Effector memory CD8-positive, alpha-beta T cell (primary cell): ENCODE measurements at regions not wholly inside any gene's neighbourhood (a gene's known extent, or its start where the extent isn't known, plus 50 kb on each side); places are given as distances from the start of the nearest gene placed in this dataset.

ENCODE experiments used
- ATAC-seq: fragments of 150-1000 bp; cut with Tn5 transposase; replicated peaks from 2 replicates; pipeline ENCODE4 v1.10.0; 2021; ENCODE audit warnings: mild to moderate bottlenecking, moderate library complexity
- DNase-seq, 3 experiments: peaks; one replicate each; pipeline ENCODE4 v3.0.0; 2021
- H3K27ac Mint-ChIP-seq, 2 donors: one replicate each; pipeline ENCODE4 v1.8.0; 2022; ENCODE audit warnings: mild to moderate bottlenecking in 2 of 2, mixed read lengths in 2 of 2, moderate library complexity in 2 of 2
- H3K27me3 Mint-ChIP-seq, 2 donors: one replicate each; pipeline ENCODE4 v1.8.0; 2022; ENCODE audit warnings: mixed read lengths in 2 of 2
- H3K36me3 Mint-ChIP-seq: one replicate; pipeline ENCODE4 v1.8.0; 2022; ENCODE audit warnings: mild to moderate bottlenecking, moderate library complexity, mixed read lengths; ENCODE audit not compliant: insufficient read depth
- H3K4me1 Mint-ChIP-seq, 2 donors: one replicate each; pipeline ENCODE4 v1.8.0; 2022; ENCODE audit warnings: low read depth in 2 of 2, mixed read lengths in 2 of 2
- H3K4me3 Mint-ChIP-seq, 2 donors: one replicate each; pipeline ENCODE4 v1.8.0; 2022; ENCODE audit warnings: mild to moderate bottlenecking in 2 of 2, mixed read lengths in 2 of 2, moderate library complexity in 2 of 2
- H3K9me3 Mint-ChIP-seq, 2 donors: one replicate each; pipeline ENCODE4 v1.8.0; 2022; ENCODE audit warnings: mixed read lengths in 2 of 2

DNA sequence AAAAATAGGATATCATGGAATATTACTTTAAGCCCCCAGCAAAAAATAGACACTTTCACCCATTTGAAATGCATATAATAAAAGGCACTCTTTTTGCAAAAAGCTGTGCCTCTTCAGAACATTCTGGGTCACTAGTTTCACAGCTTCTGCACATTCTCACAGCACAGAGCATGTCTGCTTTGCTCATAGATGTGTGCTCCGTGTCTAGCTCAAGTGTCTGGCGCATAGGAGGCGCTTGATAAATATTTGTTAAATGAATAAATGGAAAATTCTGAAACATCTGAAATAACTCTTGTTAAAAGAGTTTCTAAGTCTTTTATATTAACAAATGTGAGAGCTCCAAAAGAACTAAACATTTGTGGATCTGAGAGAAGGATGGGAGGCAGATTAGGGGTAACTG, 275.2 kb downstream of the PTTG2 start:
- Mint-ChIP-seq H3K36me3 (peaks cover 5% of the 10 kb centered on the region), H3K4me1 (no peaks in the 10 kb centered on the region), H3K27ac (no peak overlapping the region), H3K4me3 (no peak overlapping the region), H3K9me3 (no peaks in the 10 kb centered on the region), H3K27me3 (no peaks in the 10 kb centered on the region)
- DNase-seq (no peak), ATAC-seq (no peak)

DNA sequence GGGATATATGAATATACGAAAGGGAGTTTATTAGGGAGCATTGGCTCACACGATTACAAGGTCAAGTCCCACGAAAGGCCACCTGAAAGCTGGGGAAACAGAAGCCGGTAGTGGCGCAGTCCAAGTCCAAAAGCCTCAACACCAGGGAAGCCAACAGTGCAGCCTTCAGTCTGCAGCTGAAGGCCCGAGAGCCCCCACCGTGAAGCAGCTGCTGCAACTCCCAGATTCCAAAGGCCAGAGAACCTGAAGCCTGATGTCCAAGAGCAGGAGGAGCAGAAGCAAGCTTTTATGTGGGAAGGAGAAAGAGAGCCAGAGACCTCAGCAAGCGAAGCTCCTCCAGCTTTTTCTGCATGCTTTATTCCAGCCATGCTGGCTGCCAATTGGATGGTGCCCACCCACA, 275.8 kb downstream of the PTTG2 start:
- H3K4me3 Mint-ChIP-seq: no peak overlapping the region
- H3K4me1 Mint-ChIP-seq: no peaks in the 10 kb centered on the region
- H3K27ac Mint-ChIP-seq: no peak overlapping the region
- H3K9me3 Mint-ChIP-seq: no peaks in the 10 kb centered on the region
- no peaks in the 10 kb centered on the region for H3K27me3 Mint-ChIP-seq
- DNase-seq: no peak
- H3K36me3 Mint-ChIP-seq: peaks cover 5% of the 10 kb centered on the region
- ATAC-seq: no peak

DNA sequence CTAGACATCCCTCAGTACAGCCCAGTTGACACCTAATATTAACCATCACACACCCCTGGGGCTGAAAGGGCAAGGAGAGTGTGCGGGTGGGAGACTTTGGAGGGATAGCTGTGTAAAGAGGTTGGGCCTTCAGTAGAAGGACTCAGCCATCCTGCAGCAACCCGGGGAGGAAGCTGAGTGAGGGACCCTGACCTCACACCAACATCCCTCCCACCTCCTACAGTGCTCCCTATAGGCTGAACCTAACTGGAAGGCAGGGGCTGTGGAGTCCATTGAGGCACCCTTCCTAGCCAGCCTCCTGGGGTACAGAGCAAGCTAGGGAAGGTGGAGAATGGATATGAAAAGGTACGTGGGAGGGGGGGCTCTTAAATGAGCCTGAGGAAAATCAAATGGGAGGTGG, 276.3 kb downstream of the PTTG2 start:
- H3K27ac Mint-ChIP-seq: no peak overlapping the region
- DNase-seq (no peak), ATAC-seq (no peak)
- H3K4me3 Mint-ChIP-seq: no peak overlapping the region
- H3K4me1 Mint-ChIP-seq: no peaks in the 10 kb centered on the region
- no peaks in the 10 kb centered on the region for H3K9me3 Mint-ChIP-seq
- peaks cover 5% of the 10 kb centered on the region for H3K36me3 Mint-ChIP-seq
- no peaks in the 10 kb centered on the region for H3K27me3 Mint-ChIP-seq

- Mint-ChIP-seq H3K9me3 (no peaks in the 10 kb centered on the region), H3K27me3 (no peaks in the 10 kb centered on the region), H3K4me3 (no peak overlapping the region), H3K4me1 (no peaks in the 10 kb centered on the region), H3K36me3 (peaks cover 5% of the 10 kb centered on the region), H3K27ac (no peak overlapping the region)
- no peak for ATAC-seq
- DNase-seq: no peak
Observed at GRCh38 chr4:38237139-38237538, 276.9 kb downstream of the PTTG2 start.

DNA sequence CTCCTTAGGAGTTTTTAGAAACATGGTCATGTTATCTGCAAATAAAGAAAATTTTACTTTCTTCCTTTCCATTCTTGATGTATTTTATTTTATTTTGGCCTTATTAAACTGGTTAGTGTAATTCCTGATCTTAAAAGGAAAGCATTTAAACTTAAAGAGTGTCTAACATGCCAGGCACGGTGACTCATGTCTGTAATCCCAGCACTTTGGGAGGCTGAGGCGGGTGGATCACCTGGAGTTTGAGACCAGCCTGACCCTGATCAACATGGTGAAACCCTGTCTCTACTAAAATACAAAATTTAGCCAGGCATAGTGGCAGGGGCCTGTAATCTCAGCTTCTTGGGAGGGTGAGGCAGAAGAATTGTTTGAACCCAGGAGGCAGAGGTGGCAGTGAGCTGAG, 281.3 kb downstream of the PTTG2 start:
- no peak overlapping the region for H3K4me3 Mint-ChIP-seq
- DNase-seq: no peak
- peaks cover 0 to 4% of the 10 kb centered on the region in 2 donors for H3K4me1 Mint-ChIP-seq
- no peak overlapping the region for H3K27ac Mint-ChIP-seq
- H3K36me3 Mint-ChIP-seq: peaks cover 5% of the 10 kb centered on the region
- no peaks in the 10 kb centered on the region for H3K27me3 Mint-ChIP-seq
- H3K9me3 Mint-ChIP-seq: no peaks in the 10 kb centered on the region
- no peak for ATAC-seq

DNA sequence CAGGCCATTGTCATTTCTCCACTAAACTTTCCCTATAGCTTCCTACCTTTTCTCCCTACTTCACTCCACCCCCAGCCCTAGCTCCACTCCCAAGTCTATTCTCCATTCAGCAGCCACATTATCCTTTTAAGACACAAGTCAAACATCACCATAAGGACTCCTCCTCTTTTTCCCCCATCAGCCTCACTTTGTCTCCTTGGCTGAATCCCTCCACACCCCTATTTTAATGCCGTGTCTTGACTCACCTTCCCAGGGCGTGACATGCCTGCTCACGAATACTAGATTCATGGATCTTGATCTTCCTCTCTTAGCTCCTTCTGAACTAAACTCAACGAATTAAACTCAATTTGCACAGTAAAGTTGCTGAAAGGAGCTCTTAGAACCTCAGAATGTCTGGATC, 281.9 kb downstream of the PTTG2 start:
- Mint-ChIP-seq H3K4me3 (no peak overlapping the region), H3K27me3 (no peaks in the 10 kb centered on the region), H3K27ac (no peak overlapping the region), H3K4me1 (peaks cover 0 to 4% of the 10 kb centered on the region in 2 donors), H3K36me3 (peaks cover 2% of the 10 kb centered on the region), H3K9me3 (no peaks in the 10 kb centered on the region)
- ATAC-seq (no peak), DNase-seq (no peak)

DNA sequence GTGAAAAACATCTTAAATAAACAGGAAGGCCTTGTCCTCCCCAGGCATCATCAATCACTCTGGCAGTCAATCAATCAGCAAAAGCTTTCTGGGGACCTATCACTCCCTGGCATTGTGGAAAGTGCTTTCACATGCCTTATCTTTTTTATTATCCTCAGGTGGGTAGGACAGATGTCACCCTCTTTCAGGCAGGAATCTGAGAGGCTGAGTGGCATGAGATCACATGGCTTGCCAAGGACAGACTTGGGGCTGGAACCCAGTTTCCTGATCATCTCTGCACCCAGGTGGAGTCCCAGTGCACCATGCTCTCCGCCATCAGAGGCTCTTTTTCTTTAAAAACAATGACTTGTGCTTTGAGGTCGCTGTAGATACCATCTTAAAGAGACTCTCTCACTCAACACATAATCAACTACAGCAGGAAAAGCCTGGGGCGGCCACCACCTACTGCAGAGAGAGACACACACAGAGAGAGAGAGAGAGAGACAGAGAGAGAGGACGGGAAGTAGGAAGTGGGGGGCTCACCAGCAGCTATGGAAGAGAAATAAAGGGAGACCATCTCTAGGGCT, 282.7 kb downstream of the PTTG2 start:
- Mint-ChIP-seq H3K4me3 (no peak overlapping the region), H3K27ac (no peak overlapping the region), H3K4me1 (peaks cover 0 to 4% of the 10 kb centered on the region in 2 donors), H3K9me3 (no peaks in the 10 kb centered on the region), H3K27me3 (no peaks in the 10 kb centered on the region), H3K36me3 (peaks cover 2% of the 10 kb centered on the region)
- no peak for DNase-seq
- ATAC-seq: no peak

DNA sequence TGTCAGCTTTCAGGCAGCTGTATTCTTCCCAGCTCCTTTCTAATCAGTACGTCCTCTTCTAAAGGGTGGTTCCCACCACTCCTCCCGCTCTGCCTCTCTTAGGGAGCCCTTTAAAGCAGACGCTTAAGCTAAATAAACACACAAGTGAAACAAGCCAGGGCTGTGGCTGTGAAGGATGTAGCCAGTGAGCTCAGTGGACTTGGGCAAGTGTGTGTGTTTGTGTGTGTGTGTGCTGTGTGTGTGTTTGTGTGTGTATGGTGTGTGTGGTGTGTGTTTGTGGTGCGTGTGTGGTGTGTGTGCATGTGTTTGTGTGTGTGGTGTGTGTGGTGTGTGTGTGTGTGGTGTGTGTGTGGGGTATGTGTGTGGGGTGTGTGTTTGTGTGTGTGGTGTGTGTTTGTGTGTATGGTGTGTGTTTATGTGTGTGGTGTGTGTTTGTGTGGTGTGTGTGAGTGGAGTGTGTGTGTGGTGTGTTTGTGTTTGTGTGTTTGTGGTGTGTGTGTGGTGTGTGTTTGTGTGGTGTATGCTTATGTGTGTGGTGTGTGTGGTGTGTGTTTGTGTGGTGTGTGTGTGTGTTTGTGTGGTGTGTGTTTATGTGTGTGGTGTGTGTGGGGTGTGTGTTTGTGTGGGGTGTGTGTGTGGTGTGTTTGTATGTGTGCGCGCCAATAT, 283.3 kb downstream of the PTTG2 start:
- H3K27me3 Mint-ChIP-seq: no peaks in the 10 kb centered on the region
- peaks cover 2% of the 10 kb centered on the region for H3K36me3 Mint-ChIP-seq
- no peak overlapping the region for H3K4me3 Mint-ChIP-seq
- DNase-seq (no peak), ATAC-seq (no peak)
- peaks cover 0 to 4% of the 10 kb centered on the region in 2 donors for H3K4me1 Mint-ChIP-seq
- no peaks in the 10 kb centered on the region for H3K9me3 Mint-ChIP-seq
- H3K27ac Mint-ChIP-seq: peak overlapping the region in 1 of 2 donors; percentile 2

DNA sequence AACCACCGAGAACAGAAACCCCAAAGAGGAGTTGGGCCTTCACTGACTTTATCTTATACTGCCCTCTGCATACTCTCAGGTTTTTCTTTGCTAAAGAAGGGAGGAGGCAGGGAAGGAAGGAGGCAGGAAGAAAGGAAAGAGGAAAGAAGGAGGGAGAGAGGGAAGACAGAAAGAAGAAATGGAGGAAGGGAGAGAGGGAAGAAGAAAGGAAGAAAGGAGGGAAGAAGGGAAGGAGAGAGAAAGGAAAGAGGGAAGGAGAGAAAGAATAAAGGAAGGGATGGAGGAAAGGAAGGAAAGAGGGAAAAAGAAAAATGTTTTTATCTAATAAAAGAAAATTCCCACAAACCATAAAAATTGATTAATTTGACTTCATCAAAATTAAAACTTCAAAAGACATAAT, 294.6 kb downstream of the PTTG2 start:
- ATAC-seq: no peak
- Mint-ChIP-seq H3K4me3 (no peak overlapping the region), H3K36me3 (no peaks in the 10 kb centered on the region), H3K9me3 (peaks cover 0 to 8% of the 10 kb centered on the region in 2 donors), H3K27ac (no peak overlapping the region), H3K4me1 (peaks cover 0 to 4% of the 10 kb centered on the region in 2 donors), H3K27me3 (peaks cover 5 to 18% of the 10 kb centered on the region in 2 donors)
- no peak for DNase-seq

GRCh38 chr4:38255572-38255971, 295.4 kb downstream of the PTTG2 start:
- peaks cover 4% of the 10 kb centered on the region in 2 donors for H3K4me1 Mint-ChIP-seq
- DNase-seq (no peak), ATAC-seq (no peak)
- H3K27me3 Mint-ChIP-seq: peaks cover 5 to 24% of the 10 kb centered on the region in 2 donors
- no peaks in the 10 kb centered on the region for H3K36me3 Mint-ChIP-seq
- no peak overlapping the region for H3K27ac Mint-ChIP-seq
- H3K9me3 Mint-ChIP-seq: peaks cover 0 to 6% of the 10 kb centered on the region in 2 donors
- H3K4me3 Mint-ChIP-seq: no peak overlapping the region

GRCh38 chr4:38266616-38267015, 306.4 kb downstream of the PTTG2 start:
- H3K36me3 Mint-ChIP-seq: no peaks in the 10 kb centered on the region
- no peaks in the 10 kb centered on the region for H3K9me3 Mint-ChIP-seq
- H3K27me3 Mint-ChIP-seq: no peaks in the 10 kb centered on the region
- H3K27ac Mint-ChIP-seq: no peak overlapping the region
- DNase-seq: no peak
- ATAC-seq: no peak
- H3K4me3 Mint-ChIP-seq: no peak overlapping the region
- no peaks in the 10 kb centered on the region for H3K4me1 Mint-ChIP-seq

GRCh38 chr4:38268108-38268820, 308.1 kb downstream of the PTTG2 start:
- no peaks in the 10 kb centered on the region for H3K9me3 Mint-ChIP-seq
- H3K4me1 Mint-ChIP-seq: no peaks in the 10 kb centered on the region
- H3K36me3 Mint-ChIP-seq: no peaks in the 10 kb centered on the region
- H3K27ac Mint-ChIP-seq: no peak overlapping the region
- no peaks in the 10 kb centered on the region for H3K27me3 Mint-ChIP-seq
- ATAC-seq (no peak), DNase-seq (no peak)
- H3K4me3 Mint-ChIP-seq: no peak overlapping the region

GRCh38 chr4:38268837-38269236, 308.6 kb downstream of the PTTG2 start:
- no peaks in the 10 kb centered on the region for H3K27me3 Mint-ChIP-seq
- H3K4me1 Mint-ChIP-seq: no peaks in the 10 kb centered on the region
- H3K27ac Mint-ChIP-seq: no peak overlapping the region
- no peaks in the 10 kb centered on the region for H3K36me3 Mint-ChIP-seq
- no peak overlapping the region for H3K4me3 Mint-ChIP-seq
- ATAC-seq (no peak), DNase-seq (no peak)
- no peaks in the 10 kb centered on the region for H3K9me3 Mint-ChIP-seq

DNA sequence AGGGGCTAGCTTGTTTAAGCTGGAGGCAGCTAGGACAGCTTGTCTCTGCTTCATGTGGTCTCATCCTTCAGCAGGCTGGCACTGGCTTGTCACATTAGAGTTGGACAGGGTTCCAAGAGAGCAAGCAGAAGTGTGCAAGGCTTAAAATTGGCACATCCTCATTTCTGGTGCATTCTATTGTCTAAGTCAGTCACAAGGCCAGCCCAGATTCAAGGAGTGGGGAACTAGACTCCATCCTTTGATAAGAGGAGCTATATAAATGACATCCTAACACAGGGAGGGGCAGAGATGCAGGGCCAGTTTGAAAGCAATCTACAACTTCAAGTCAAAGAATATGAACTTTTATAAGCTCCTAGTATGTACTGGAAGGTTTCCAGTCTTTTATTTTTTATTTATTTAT, 313.2 kb downstream of the PTTG2 start:
- Mint-ChIP-seq H3K4me1 (no peaks in the 10 kb centered on the region), H3K27me3 (no peaks in the 10 kb centered on the region), H3K27ac (no peak overlapping the region), H3K4me3 (no peak overlapping the region), H3K9me3 (no peaks in the 10 kb centered on the region), H3K36me3 (no peaks in the 10 kb centered on the region)
- ATAC-seq: no peak
- no peak for DNase-seq
